ENCODE measurements at regions not wholly inside any gene's neighbourhood (a gene's known extent, or its start where the extent isn't known, plus 50 kb on each side); places are given as distances from the start of the nearest gene placed in this dataset.

GRCh38 chr2:145593991-145594614, 1074.2 kb upstream of the ZEB2 start:
- ATAC-seq (no peak), DNase-seq (no peak)
- intact Hi-C loops (cut with DNase I, micrococcal nuclease), result no loop called here

DNA sequence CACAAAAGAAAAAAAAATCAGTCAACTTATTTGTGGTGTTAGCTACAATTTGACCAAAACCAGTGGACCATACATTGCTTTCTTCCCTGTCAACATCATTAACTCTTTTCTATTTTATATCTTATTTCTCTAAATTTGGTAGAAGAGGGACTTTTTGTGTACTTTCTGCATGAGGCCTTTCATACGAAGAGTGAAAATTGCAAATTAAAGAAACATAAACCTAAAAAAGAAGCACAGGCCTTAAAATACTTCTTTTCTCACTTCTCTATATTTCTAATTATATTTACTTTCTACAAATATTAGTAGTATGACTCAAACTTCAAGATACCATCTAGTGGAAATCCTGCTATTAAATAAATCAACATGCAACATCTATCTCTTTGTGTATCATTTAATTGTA, 1073.4 kb upstream of the ZEB2 start:
- intact Hi-C loops (cut with DNase I, micrococcal nuclease), result no loop called here
- ATAC-seq (no peak), DNase-seq (no peak)

DNA sequence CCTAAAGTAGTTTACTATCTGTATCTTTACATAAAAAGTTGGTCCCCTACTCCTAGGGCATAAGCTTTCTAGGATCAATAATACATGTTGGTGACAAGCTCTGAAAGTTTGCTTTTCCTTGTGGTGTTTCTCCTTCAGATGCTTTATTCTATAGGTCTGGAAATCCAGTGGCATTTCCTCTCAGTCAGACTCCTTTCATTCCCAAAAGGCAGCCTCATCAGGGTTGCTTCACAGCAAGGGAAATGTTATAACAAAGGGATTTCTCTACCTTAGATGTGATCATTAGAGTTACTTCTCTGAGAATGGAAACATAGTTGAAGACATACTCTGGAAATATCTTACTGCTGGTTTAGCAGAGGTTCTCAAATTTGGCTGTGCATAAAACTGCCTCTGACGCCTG, 1072.4 kb upstream of the ZEB2 start:
- intact Hi-C loops (cut with DNase I, micrococcal nuclease), result no loop called here
- ATAC-seq (no peak), DNase-seq (no peak)

GRCh38 chr2:145591109-145591809, 1071.3 kb upstream of the ZEB2 start:
- DNase-seq (no peak), ATAC-seq (no peak)
- intact Hi-C loops (cut with DNase I, micrococcal nuclease), result no loop called here

GRCh38 chr2:145587922-145588321, 1068.0 kb upstream of the ZEB2 start:
- intact Hi-C loops (cut with DNase I, micrococcal nuclease), result no loop called here
- ATAC-seq (no peak), DNase-seq (no peak)

DNA sequence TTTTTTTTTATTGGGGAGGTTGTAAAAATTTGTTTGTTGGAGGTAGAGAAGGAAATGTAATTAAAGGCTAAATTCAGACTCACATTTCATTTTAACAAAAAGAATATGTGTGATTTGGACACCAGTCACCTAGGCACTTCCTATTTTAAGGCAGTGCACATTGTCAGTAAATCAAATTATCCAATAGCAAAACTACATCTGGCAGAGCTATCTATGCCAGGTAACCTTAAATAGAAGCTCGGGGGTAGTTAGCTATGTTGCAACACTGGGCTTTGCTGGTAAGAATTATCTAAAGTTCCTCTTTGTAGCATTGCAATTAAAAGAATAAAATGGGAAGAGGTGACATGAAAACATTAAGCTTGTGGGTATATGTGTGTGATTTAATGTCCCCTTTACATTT, 1064.4 kb upstream of the ZEB2 start:
- DNase-seq, result no peak
- intact Hi-C loops (cut with DNase I, micrococcal nuclease), result no loop called here
- ATAC-seq, result no peak

DNA sequence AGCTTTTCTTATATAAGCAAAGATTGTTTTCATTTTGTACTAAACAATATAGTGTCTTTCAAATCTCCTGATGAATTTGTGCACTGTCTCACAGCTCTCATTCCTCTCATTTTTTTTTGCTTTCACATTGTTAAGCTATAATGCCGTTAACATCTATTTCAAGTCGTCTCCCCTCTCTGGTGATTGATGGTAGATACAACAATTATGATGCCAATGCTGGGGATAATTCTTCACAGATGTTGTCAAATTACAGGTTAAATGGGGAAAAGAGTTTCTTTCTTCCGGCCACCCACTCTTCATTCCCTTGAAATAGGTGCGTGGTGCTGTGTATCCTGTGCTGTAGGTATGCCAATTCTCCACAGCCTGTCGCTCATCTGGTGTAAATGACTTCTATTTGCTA, 1053.7 kb upstream of the ZEB2 start:
- intact Hi-C loops (cut with DNase I, micrococcal nuclease), result no loop called here
- ATAC-seq (no peak), DNase-seq (no peak)

GRCh38 chr2:145572238-145572637, 1052.3 kb upstream of the ZEB2 start:
- DNase-seq, result no peak
- intact Hi-C loops (cut with DNase I, micrococcal nuclease), result no loop called here
- no peak for ATAC-seq

- intact Hi-C loops (cut with DNase I, micrococcal nuclease), result no loop called here
- DNase-seq (no peak), ATAC-seq (no peak)
Observed at GRCh38 chr2:145569108-145569507, 1049.2 kb upstream of the ZEB2 start.

DNA sequence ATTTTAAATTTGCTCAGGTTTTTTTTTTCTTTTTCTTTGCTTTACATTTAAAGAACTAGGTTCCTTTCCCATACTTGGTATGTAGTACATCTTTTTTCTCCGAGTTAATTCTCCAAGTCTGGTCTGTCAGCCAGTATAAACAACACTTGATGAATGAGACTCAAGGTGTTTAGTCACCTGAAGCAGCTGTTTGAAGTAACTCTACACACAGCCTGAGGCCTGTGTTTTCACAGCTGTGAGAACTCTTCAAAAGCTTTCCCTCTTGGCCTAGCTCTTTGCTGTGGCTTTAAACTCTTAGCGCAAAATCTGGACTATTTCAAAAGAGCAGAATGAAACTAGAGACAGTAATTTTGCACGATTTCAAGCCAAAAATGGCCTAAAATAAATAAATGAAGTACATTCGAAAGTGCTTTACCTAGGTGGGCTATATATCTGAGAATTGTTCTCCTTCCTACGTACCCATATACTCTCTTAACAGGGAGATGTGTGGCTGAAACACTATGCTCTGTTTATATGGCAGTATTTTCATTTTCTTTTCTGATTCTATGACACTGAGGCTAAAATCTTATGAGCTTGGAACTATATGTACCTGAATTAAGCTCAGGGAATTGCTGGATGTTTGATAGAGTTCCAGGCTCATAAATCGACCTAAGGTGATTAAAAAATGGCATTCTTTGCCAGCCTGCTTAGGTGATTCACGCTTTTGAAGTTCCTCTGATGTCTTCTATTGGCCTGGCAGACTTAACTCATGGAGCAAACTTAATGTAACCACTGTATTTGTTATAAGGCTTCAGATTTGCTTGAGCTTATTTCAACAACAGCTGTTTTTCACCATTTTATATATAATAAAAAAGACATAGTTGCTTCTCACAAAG, 1044.1 kb upstream of the ZEB2 start:
- ATAC-seq, result no peak
- DNase-seq, result no peak
- intact Hi-C loops (cut with DNase I, micrococcal nuclease), result no loop called here

- DNase-seq (no peak), ATAC-seq (peak; percentile 50)
- intact Hi-C loops (cut with DNase I, micrococcal nuclease), result no loop called here
Observed at GRCh38 chr2:145561152-145561551, 1041.2 kb upstream of the ZEB2 start.

DNA sequence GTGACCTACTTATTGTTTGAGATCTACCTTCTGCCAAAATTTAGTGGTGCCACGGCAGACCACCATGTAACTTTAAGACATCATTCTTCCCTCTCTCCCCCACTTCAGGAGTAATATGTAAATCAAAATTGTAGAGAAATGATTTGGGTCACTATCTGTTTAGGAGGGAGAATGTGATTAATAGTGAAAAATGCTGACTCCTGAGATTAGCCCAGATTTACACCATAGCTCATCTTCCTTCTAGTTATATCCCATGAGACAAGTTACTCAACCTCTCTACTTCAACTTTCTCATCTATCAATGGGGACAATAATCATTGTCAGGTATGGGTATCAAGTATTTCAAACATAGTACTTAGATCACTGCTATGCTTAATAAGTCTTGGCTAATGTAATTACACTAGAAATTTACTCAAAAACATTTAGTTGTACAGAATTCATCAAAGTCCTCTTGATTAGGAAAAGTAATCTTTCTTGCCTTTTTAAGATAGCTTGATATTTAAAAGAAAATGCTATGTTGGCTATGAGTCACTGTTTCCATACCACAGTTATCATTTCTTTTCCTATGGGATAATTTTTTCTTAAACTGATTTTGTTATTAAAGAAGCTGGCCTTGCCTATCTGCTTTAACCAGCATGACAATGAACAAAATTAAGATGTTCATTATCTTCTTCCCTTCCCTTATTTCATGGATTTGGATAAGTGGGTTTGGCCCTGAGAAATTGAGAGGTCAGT, 1038.9 kb upstream of the ZEB2 start:
- DNase-seq, result no peak
- intact Hi-C loops (cut with DNase I, micrococcal nuclease), result no loop called here
- no peak for ATAC-seq

GRCh38 chr2:145555360-145555759, 1035.4 kb upstream of the ZEB2 start:
- ATAC-seq (no peak), DNase-seq (no peak)
- intact Hi-C loops (cut with DNase I, micrococcal nuclease), result no loop called here

- intact Hi-C loops (cut with DNase I, micrococcal nuclease), result no loop called here
- ATAC-seq (no peak), DNase-seq (no peak)
Observed at GRCh38 chr2:145551686-145552085, 1031.8 kb upstream of the ZEB2 start.

DNA sequence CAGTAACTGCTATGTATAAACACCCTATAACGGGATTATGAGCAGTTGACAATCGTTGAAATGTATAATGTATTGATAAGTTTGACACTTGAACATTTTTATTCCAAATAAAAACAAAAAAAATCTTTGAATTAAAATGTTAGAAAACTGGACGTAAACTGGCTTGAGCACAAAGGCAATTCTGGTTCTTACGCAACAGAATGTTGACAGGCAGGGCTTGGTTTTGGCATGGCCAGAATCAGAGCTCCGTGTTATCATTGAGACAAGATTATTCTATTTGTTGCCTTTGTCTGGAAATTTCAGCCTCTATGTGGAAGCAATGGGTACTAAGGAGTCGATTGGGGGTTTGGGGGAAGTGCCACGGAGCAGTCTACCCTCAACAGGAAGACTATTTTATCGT, 1028.6 kb upstream of the ZEB2 start:
- intact Hi-C loops (cut with DNase I, micrococcal nuclease), result no loop called here
- ATAC-seq, result no peak
- no peak for DNase-seq

GRCh38 chr2:145547620-145548019, 1027.7 kb upstream of the ZEB2 start:
- intact Hi-C loops (cut with DNase I, micrococcal nuclease), result no loop called here
- no peak for DNase-seq
- no peak for ATAC-seq

- intact Hi-C loops (cut with DNase I, micrococcal nuclease), result no loop called here
- no peak for ATAC-seq
- DNase-seq, result no peak
Observed at GRCh38 chr2:145546091-145546490, 1026.2 kb upstream of the ZEB2 start.

- DNase-seq, result no peak
- ATAC-seq, result no peak
- intact Hi-C loops (cut with DNase I, micrococcal nuclease), result no loop called here
Observed at GRCh38 chr2:145543856-145544255, 1023.9 kb upstream of the ZEB2 start.

DNA sequence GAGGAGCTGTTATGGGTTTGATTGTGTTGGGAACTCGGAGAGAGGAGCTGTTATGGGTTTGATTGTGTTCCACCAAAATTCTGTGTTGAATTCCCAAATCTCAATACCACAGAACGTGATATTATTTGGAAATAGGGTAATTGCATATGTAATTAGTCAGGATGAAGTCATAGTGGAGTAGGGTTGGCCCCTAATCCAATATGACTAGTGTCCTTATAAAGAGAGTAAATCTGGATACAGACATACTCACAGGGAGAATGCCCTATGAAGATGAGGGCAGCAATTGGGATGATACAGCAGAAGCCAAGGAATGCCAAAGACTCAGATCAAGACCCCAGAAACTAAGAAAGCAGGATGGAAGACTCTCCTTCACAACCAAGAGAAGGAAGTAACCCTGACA, 1023.2 kb upstream of the ZEB2 start:
- no peak for DNase-seq
- ATAC-seq, result no peak
- intact Hi-C loops (cut with DNase I, micrococcal nuclease), result no loop called here

DNA sequence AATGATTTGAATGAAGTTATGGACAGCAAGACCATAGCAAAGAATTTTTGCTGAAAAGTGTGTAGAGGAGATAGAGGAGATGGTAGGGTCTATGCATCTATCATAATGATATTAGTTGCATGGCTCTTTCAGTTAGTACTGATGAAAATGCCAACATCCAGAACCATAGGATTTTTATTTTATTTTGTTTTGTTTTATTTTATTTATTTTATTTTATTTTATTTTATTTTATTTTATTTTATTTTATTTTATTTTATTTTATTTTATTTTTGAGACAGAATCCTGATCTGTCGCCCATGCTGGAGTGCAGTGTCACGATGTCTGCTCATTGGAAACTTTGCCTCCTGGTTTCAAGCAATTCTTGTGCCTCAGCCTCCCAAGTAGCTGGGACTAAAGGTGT, 1021.1 kb upstream of the ZEB2 start:
- DNase-seq (no peak), ATAC-seq (no peak)
- intact Hi-C loops (cut with DNase I, micrococcal nuclease), result no loop called here

Data from left colon (tissue), 2 donors.